Heart right ventricle (tissue), 16 donors: ENCODE measurements at regions not wholly inside any gene's neighbourhood (a gene's known extent, or its start where the extent isn't known, plus 50 kb on each side); places are given as distances from the start of the nearest gene placed in this dataset.

Source experiments
- ATAC-seq, 8 donors: fragments of 200-7000 bp; cut with Tn5 transposase; one replicate each; pipeline ENCODE4 v1.9.1; 2020; ENCODE audit warnings: mild to moderate bottlenecking in 8 of 8, moderate library complexity in 8 of 8, moderate number of reproducible peaks in 1 of 8
- DNase-seq, 2 donors: peaks; one replicate each; pipeline ENCODE4 v3.0.0-alpha.2; 2020
- H3K27ac ChIP-seq, 10 donors: fragments of 200-600 bp; sonication (generic) in 2 of 10; one replicate each; pipeline versions ENCODE4 v1.5.0 to v1.8.0; 2020 to 2022; ENCODE audit warnings: mild to moderate bottlenecking in 3 of 10
- H3K27me3 ChIP-seq, 7 donors: fragments of 200-600 bp; one replicate each; pipeline ENCODE4 v1.8.0; 2021 to 2022; ENCODE audit warnings: mild to moderate bottlenecking in 2 of 7
- H3K36me3 ChIP-seq, 9 donors: fragments of 200-600 bp; sonication (generic) in 1 of 9; one replicate each; pipeline versions ENCODE4 v1.5.0 to v1.8.0; 2020 to 2022; ENCODE audit warnings: mild to moderate bottlenecking in 2 of 9
- H3K4me1 ChIP-seq, 9 donors: fragments of 200-600 bp; sonication (generic) in 1 of 9; one replicate each; pipeline versions ENCODE4 v1.5.0 to v1.8.0; 2020 to 2022; ENCODE audit warnings: mild to moderate bottlenecking in 4 of 9
- H3K4me3 ChIP-seq, 10 donors: fragments of 200-600 bp; sonication (generic) in 2 of 10; one replicate each; pipeline versions ENCODE4 v1.5.0 to v1.8.0; 2020 to 2022; ENCODE audit warnings: mild to moderate bottlenecking in 7 of 10, moderate library complexity in 2 of 10
- H3K9me3 ChIP-seq, 11 donors: fragments of 200-600 bp in 10 of 11; sonication (generic) in 2 of 11; one replicate each; pipeline versions ENCODE4 v1.5.0 to v1.8.0; 2013 to 2022; ENCODE audit warnings: mild to moderate bottlenecking in 2 of 11, control low read depth in 1 of 11, moderate library complexity in 1 of 11
- CTCF ChIP-seq, 9 donors: fragments of 200-600 bp; sonication (generic) in 2 of 9; IDR thresholded peaks; one replicate each; pipeline versions ENCODE4 v1.5.0 to v1.8.0; 2021 to 2022; ENCODE audit warnings: antibody characterized with exemption in 9 of 9, mild to moderate bottlenecking in 5 of 9, moderate library complexity in 1 of 9
- WGBS, 2 donors: extraction: QIAGEN DNeasy Blood & Tissue Kit; methylation state at CpG; one replicate each; pipeline ENCODE4 v1.1.7; 2013; ENCODE audit warnings: inconsistent platforms in 1 of 2; 5-methylcytosine and 5-hydroxymethylcytosine counted together
- intact Hi-C, 10 donors: fragments of 100-400 bp; cut with DNase I; formaldehyde crosslinking; loops; one replicate each; pipeline versions ENCODE4 v1.11.1 to v1.14.2; 2022
- donor health status: Arrhythmogenic right ventricular cardiomyopathy.
- donor health status: ischemic (EF 13 %, LVEDD 7.1; RV severe dilation, severe dysfunction).
- donor health status: healthy with polysubstance abuse.
- donor health status: DM: no; HTN: yes; CAD: no.
- donor health status: DM: no; HTN: no; CAD: no.
- donor health status: ischemic (EF 25% LVEDD 6.9; RV normal size, moderate dysfunction).
- donor health status: ischemic (EF 25% LVEDD 5.7; RV mildly dilated, moderate dysfunction).
- donor health status: healthy.
- donor health status: DM: yes; HTN: yes; CAD: no.
- donor health status: Ischemic cardiomyopathy.
- donor health status: ischemic (EF 35%, LVEDD 5.7; RV mildly dilated, moderate dysfunction).
- donor health status: nonischemic (EF 11% LVEDD 7.7; RV severe dilation, severe dysfunction).
- donor health status: DM: yes; HTN: yes; CAD: no.
- donor health status: PGD.
- donor health status: ischemic (EF 29% LVEDD 5.4; RV normal size, mild dysfunction).
- donor health status: nonischemic (EF 23%, LVEDD 6.1; RV moderate dilation, normal function).

DNA sequence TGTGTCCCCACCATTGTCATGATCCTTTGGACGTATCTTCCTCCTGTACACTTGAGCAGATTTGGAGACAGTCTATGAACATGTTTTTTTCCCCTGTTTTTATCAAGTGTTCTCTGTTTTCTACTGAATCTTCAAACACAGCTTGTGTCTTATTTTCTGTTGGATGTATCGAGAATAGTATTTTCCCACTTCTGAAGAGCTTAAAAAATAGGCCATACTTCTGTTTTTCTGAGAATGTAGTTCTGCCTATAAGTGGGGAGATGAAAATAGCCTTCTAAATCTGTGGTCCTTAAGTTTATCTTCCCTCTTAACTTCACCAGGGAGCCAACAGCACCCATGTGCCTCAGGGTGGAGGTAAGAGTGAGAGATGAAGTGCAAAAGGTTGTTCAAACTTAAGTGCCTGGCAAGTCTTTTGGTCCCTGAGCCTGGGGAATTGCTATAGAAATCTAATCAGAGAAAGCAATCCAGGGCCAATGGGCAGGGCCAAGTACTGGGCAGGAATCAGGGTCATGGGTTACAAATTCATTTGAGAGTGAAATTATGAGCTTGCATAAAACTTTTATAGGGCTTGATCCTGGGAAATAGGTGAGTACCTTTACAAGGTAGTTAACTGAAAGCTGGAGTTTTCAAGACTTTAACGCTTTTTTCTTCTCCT is 58.9 kb downstream of the ARF6 start:
- no peak for TF ChIP-seq CTCF (IDR thresholded peaks at IDR 0.05)
- intact Hi-C loops, result no loop called here

GRCh38 chr14:49953196-49953595 is 60.3 kb downstream of the ARF6 start:
- Histone ChIP-seq H3K36me3 (no peaks in the 10 kb centered on the region), H3K9me3 (no peaks in the 10 kb centered on the region), H3K27ac (no peak overlapping the region), H3K4me3 (no peak overlapping the region), H3K4me1 (peaks cover 0 to 10% (median 0%) of the 10 kb centered on the region in 9 donors), H3K27me3 (no peaks in the 10 kb centered on the region)
- intact Hi-C loops, result no loop called here
- DNase-seq, result no peak
- no peak for TF ChIP-seq CTCF (IDR thresholded peaks at IDR 0.05)
- no peak for ATAC-seq

More for the DNA sequence above, 58.9 kb downstream of the ARF6 start:
- no peak overlapping the region for H3K27ac ChIP-seq
- ATAC-seq (no peak), DNase-seq (no peak)
- H3K36me3 ChIP-seq, result no peaks in the 10 kb centered on the region
- H3K4me1 ChIP-seq, result peaks cover 0 to 17% (median 8%) of the 10 kb centered on the region in 9 donors
- H3K4me3 ChIP-seq, result no peak overlapping the region
- 89 to 94% methylated on average over 3 of the region's 3 CpGs for WGBS, 2 donors
- no peaks in the 10 kb centered on the region for H3K27me3 ChIP-seq
- H3K9me3 ChIP-seq, result no peaks in the 10 kb centered on the region

DNA sequence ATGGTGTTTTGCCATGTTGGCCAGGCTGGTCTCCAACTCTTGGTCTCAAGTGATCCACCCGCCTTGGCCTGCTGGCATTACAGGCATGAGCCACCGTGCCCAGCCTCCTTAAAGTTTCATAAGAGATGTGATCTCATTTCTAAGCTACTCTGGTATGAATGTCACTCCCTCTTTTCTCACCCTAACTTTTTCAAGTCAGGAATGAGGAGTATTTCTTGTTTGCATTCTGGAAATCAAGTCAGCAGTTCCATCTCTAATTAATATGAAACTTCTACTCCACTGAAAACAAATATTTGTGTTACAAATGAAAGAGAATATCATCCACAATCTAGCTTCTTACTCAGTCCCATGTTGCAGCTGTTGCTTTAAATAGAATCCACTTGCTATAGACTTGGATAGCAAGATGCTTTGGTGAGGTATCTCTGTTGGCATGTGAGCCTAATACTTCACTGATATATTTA is 61.3 kb downstream of the ARF6 start:
- Histone ChIP-seq H3K36me3 (no peaks in the 10 kb centered on the region), H3K4me3 (no peak overlapping the region), H3K9me3 (no peaks in the 10 kb centered on the region), H3K4me1 (peaks cover 0 to 10% (median 0%) of the 10 kb centered on the region in 9 donors), H3K27ac (no peak overlapping the region), H3K27me3 (no peaks in the 10 kb centered on the region)
- TF ChIP-seq CTCF (IDR thresholded peaks at IDR 0.05), result no peak
- no peak for ATAC-seq
- intact Hi-C loops, result no loop called here
- 67 to 69% methylated on average over 2 of the region's 2 CpGs for WGBS, 2 donors
- DNase-seq, result no peak

DNA sequence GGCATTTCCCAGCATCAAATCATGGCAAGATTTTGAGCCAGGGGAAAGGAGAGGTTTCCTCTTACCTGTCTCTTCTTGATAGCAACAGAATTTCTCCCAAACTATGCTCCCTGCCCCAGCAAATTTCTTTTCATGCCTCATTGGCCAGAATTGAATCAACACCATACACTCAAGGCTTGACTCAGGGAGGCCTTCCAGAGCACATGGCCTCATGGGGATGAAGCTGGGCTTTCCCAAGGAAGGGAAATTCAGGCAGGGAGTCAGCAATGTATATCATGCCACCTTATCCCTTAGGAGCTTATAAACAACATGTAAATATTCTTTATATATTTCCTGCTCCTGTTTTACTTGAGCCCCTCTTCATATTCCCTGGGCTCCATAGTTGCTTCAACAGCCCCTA is 62.1 kb downstream of the ARF6 start:
- Histone ChIP-seq H3K36me3 (no peaks in the 10 kb centered on the region), H3K9me3 (no peaks in the 10 kb centered on the region), H3K27ac (no peak overlapping the region), H3K27me3 (no peaks in the 10 kb centered on the region), H3K4me3 (no peak overlapping the region), H3K4me1 (peaks cover 0 to 10% (median 0%) of the 10 kb centered on the region in 9 donors)
- no peak for ATAC-seq
- no peak for DNase-seq
- TF ChIP-seq CTCF (IDR thresholded peaks at IDR 0.05), result no peak
- intact Hi-C loops, result no loop called here
